Limb (tissue), 2 donors: ENCODE measurements at regions not wholly inside any gene's neighbourhood (a gene's known extent, or its start where the extent isn't known, plus 50 kb on each side); places are given as distances from the start of the nearest gene placed in this dataset.
"Not testable (repeated sequence)": the region's sequence is repeated elsewhere in the genome, so short reads cannot be mapped to it uniquely, and the experiment has no call there.

Experiments used
- DNase-seq, 2 donors: peaks; one replicate each; pipeline ENCODE4 v3.0.0-alpha.2; 2016; ENCODE audit errors: extremely low spot score in 2 of 2

DNA sequence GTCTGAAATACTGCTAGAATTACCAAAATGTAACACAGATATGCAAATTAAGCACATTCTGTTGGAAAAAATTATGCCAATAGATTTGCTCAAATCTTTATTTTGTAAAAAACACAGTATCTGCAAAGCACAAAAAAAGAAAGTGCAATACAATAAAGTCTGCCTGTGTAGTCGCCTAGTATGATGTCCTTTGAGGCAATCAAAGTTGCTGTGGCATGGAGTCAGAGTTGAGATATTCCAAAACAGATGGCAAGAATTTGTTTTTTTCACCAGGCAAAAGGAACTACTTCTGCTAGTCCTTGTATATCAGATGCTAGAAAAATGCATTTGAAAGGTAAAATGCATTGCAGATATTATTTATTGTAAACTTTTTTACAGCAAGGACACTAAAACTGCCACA lies 531.3 kb upstream of the TMEFF2 start:
- DNase-seq: no peak

DNA sequence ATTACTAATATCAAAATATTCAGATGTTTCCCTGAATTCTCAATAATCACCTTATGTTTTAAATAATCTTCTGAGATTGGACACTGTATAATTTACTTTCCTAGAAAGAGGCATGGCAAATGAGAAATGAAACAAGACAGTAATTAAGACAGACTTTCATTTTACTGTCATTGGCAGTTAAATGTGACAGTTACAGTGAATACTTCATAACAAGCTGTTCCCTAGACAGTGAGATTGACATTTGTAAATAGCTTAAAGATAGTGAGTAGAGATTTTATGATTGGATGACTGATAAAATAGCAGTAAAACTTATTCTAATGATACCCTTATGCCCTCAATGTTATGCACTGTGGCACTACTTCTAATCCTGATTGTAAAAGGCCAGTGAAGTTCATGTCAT lies 524.9 kb upstream of the TMEFF2 start:
- no peak for DNase-seq

DNA sequence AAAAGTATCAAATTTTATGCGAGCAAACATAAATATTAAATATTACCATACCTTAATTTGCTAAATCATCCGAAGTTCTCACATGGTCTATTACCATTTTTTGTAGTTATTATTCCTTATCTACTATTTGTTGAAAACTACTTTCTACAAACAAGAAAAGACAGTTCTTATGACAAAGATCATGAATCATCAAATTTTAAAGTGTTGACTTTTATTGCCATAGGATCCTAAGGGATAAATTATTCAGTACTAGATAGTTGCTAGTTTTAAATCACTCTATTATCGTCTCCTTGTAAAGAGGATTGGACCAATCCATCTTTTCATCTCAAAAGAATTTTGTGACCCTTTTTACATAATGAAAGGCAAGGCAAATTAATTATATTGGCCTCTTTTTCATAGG lies 523.6 kb upstream of the TMEFF2 start:
- no peak for DNase-seq

DNA sequence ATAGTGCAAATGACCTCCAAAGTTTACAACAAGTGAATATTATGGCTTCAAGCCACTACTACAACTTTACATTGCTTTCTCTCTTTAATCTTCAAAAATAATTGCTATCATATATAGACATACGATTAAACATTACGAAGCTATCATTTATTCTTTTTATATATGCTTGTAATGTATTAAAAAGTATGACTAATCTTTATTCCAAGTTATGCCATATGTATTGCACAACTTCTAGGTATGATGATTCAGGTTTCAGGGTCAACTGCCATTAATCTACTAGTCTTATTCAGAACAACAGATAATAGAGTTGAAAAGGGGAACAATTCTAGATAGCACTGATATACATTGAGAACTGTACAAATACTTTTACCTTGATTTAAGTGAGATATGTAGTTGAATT lies 506.2 kb upstream of the TMEFF2 start:
- DNase-seq: no peak

DNA sequence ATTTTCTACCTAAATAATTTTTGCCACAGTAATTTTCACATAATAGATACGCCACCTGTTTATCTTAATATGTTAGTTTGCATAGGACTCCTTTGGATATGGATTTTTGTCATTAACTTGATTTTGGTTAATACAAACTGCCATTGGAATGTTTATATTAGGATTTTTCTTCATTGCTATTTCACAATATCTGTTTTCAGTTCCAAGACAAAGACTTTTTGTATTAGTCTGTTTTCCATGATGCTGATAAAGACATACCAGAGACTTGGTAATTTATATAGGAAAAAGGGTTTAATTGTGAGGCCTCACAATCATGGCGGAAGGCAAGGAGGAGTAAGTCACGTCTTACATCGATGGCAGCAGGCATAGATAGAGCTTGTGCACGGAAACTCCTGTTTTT lies 503.1 kb upstream of the TMEFF2 start:
- no peak for DNase-seq

DNA sequence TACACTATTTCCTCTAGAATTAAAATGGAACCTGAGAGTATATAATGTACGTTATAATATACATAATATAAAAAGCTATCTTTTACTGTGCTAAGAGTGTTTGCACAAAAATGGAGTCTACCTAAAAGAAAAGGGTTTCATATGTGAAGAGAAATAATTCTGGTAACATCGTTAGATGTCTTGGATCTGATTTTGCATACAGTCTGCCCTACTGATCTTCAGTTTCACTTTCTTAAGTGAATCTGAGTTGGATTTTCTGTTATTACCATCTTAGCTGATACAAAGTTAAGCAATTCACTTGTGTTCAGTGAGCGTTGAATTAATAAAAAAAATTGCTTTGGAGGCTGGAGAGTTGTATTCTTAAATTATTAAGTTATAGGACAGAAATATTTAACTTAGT lies 502.1 kb upstream of the TMEFF2 start:
- no peak for DNase-seq

DNA sequence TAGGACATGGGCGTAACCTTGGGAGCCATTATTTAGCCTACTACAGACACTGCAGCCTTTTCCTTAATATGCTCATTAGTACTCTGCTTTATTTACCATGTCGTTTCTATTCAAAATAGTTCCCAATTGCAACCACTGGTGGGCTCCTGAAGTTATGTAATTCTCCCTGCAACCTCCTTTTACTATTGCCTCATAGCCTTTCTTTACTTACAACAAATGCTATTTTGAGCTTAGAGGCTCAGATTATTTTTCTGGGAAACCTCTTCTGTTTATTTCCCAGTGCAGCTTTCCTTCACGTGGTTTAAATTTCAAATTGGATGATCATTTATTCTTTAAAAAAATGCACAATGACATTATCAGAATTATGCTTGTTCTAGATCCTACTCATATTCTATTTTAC lies 492.3 kb upstream of the TMEFF2 start:
- DNase-seq: peak in 1 of 2 donors; percentile 17

DNA sequence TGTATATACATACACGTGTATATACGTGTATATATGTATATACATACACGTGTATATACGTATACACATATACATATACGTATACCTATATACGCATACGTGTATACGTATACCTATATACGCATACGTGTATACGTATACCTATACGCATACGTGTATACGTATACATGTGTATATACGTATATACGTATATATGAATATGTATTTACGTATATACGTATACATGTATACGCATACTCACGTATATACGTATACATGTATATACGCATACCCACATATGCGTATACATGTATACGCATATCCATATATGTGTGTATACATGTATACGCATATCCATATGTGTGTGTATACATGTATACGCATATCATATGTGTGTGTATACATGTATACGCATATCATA lies 487.8 kb upstream of the TMEFF2 start:
- DNase-seq: not testable (repeated sequence)

DNA sequence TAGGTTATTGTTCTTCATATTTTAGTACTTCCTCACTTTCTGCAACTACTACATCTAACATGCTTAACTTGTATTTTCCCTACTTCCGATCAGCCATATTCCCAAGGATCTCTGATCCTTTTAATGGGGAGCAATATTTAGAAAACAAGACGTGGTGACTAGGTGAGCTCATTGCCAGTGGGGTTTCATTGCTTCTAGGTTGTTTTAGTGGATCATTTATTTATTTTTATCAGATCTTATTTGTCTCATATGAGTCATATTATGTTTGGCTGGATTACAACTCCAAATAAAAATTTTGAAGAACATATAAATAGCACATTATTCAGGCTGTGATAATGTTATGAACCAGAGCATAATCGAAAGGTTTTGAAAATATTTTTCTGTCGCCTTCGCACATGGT lies 480.9 kb upstream of the TMEFF2 start:
- no peak for DNase-seq

DNA sequence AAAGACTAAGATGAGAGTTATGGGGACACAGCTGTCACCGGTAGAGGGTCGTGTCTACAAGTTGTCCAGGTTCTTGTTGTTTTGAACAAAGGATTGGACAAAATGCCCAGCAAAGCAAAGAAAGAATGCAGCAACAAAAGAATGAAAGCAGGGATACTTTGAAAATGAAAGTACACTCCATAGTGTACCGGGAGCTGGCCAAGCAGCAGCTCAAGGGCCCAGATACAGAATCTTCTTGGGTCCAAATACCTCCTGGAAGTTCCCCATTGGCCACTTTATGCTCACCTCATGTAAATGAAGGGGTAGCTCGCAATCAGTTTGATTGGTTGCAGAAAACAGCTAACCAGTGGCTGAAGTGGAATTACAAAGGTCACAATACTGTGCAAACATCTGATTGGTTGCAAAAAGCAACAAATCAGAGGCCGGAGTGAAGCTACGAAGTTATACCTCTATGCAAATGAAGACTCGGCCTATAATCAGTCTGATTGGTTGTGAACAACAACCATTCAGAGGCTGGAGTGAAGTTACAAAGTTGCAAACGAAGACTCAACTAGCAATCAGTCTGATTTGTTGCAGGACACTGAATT lies 474.9 kb upstream of the TMEFF2 start:
- DNase-seq: no peak

DNA sequence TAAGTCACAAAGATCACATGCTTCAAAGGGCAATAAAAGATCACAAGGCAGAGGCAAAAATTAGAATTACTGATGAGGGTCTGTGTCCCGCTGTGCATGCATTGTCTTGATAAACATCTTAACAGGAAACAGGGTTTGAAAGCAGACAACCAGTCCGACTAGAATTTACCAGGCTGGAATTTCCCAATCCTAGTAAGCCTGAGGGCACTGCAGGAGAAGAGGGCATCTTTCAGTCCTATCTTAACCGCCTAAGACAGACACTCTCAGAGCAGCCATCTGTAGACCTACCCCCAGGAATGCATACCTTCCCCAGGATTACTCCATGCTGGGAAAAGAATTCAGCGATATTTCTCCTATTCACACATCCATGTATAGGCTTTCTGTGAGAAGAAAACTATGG lies 465.8 kb upstream of the TMEFF2 start:
- not testable (repeated sequence) for DNase-seq

DNA sequence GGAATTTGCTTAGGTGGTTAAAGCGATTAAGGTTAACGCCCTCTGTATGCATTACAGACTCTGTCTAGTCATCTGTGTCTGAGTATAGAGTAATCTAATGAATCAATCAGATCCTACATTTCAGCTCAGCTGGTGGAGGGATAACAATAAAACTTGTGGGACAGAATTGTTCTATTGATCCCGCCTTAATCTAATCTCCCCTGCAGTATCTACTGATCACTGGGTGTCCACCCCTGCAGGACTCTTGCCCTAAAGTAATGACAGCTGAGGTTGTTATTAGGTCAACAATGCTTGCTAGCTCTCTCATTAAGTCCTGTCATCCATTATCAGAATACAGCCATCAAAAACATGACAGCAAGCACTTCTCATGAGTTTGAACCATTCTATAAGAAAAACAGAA lies 462.6 kb upstream of the TMEFF2 start:
- no peak for DNase-seq

DNA sequence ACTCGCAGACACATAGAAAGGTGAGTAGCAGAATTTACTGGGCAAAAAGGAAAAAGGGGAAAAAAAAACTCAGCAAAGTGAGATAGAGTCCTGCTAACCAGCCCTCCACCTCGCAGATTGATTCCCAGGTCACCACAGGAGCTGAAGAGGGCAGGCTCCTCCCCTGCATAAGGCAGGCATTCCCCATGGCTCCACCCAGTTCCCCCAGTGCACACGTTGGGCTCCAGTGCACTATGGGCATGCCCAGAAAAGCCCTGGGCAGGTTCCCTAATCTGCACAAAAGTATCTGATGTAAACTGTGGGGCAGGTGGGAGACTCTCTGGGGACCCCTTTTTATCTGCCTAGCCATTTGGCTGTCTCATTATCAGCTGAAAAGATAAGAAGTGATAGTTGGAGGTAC lies 461.2 kb upstream of the TMEFF2 start:
- DNase-seq: no peak

DNA sequence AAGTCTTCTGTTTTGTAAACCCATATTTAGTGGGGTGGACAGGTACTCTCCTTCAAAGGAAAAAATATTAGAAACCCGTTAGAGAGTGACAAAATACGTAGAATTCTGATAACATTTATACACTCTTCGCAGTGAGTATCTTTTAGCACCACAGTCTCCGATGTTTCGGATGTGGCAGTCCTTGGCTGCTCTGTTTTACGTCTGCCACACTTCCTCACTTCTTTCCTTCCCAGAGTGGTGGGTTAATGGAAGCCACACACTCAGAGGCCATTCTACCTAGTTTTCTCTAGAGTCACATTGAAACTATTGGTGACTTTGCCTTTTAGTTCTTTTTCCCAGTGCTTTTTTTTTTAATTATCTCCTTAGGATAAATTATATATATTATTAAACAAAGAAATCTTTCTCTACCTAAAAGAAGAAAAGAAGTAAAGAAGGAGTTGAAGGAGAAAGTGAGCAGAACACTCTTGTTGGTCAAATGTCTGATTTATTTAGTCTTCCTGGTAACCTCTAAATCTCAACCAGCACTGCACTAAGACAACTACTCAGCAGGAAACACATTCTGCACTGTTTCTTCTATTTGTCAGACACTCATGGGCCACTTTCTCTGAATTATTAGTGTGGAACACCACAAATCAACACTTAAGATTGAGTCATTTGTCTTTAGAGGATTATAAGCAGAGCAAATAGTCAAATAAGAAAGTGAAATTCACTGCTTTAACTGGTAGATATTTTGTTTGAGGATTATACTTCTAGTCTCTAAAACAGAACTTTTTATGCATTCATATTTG lies 451.3 kb upstream of the TMEFF2 start:
- no peak for DNase-seq

DNA sequence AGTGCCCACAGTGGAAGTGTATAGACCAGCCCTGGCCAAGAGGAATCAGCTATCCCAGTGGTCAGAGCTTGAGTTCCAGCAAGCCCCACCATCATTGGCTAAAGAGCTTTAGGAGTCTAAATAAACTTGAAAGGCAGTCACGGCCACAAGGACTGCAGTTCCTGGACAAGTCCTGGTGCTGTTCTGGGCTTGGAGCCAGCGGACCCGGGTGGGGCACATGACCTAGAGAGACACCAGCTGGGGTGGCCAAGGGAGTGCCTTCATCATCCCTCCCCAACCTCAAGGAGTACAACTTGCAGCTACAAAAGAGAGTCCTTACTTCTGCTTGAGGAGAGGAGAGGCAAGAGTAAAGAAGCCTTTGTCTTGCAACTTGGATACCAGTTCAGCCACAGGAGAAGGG lies 439.8 kb upstream of the TMEFF2 start:
- no peak for DNase-seq

DNA sequence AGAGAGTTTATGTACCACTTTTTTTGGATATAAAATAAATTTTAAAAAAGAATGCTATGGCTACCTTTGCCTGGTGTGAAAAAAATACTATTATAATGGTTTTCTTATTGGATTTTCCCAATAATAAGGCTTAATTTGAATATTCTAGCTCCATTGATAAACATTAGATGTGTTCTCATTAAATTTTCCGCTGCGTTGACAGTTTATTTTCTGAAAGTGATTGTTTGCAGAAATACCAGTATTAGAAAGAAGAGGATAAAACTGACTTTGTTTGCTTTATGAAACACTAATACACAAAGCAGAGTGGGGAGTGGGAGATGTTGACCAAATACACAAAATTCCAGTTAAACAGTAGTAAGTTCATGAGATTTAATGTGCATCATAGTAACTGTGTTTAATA lies 433.3 kb upstream of the TMEFF2 start:
- DNase-seq: no peak

DNA sequence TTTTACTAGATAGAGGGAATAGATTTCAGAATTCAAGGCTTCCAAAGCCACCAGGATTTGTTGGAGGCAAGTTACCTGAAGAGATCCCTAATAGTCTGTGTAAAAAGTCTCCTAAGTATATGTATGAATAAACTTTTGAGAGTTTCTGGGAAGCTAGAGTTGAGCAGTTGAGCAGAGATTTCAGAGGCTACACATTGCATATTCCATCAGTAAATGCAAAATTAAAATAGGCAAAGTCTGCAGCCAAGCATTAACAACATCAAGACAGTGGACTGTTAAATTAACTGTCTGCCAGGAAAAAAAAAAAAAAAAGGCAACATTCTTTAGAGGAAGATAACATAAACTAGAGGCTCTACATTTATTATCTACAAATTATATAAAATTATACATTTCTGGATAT lies 420.4 kb upstream of the TMEFF2 start:
- no peak for DNase-seq

DNA sequence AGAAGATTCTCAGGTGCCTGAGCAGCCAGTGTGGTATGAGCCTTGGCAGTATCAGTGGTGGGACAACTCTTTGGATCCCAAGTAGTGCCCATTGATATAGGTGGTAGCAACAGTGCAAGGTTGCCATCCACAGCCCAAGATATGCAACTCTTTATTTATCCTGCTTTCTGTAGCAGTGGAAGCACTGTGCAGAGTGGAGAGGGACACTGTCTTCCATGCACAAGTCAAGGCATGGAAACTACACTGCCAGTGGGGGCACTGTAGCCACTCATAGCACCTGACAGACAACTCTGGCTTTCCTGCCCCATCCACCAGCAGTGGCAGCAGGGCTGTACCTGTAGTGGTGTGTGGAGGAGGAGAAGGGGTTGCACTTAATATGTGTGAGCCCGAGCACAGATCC lies 409.6 kb upstream of the TMEFF2 start:
- no peak for DNase-seq

DNA sequence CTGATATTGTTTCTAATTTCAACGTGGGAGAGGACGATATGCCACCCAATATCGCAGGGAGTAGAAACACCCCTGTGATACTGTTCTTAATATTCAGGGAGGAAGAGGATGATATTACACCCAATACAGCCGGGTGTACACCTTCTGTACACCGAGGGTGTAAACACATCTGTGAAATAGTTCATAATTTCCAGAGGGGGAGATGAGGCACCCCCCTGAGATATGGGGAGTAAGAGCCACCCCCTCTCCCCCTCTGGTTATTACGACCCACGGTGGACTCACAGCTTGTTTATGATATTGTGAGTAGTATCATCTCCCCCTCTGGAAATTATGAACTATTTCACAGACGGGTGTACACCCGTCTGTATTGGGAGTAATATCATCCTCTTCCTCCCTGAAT lies 403.9 kb upstream of the TMEFF2 start:
- not testable (repeated sequence) for DNase-seq

DNA sequence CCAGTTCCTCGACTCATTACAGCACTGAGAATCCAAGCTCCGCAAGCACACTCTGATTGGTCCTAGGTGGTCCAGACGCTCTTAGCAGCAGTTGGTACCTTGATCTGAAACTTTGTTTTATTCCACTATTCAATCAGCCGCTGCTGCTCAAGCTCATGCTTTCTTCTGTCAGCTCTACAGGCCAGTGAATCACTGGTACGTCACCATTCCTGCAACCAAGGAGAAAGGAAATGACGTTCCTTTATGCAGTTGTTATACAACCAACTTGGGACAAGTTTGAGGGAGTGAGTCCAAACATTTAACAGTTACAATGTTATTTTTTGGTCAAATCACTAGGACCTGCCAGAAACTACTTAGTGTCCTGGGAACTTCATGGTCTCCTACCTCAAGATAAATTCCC lies 398.8 kb upstream of the TMEFF2 start:
- no peak for DNase-seq

DNA sequence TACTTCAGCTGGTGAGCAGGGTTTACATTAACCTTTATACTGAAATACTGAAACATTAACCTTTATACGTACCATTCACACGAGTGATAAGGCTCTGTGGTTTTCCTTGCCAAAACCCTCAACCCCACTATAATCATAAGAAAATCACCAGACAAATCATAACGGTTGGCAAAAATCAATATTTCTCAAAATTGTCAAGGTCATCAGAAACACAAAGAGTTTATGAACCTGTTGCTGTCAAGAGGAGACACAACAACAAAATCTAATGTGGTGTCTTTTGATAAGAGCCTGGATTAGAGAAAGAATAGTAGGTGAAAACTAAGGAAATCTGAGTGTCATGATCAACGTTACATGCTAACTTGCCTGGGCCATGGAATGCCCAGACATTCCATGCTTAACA lies 396.9 kb upstream of the TMEFF2 start:
- DNase-seq: no peak

DNA sequence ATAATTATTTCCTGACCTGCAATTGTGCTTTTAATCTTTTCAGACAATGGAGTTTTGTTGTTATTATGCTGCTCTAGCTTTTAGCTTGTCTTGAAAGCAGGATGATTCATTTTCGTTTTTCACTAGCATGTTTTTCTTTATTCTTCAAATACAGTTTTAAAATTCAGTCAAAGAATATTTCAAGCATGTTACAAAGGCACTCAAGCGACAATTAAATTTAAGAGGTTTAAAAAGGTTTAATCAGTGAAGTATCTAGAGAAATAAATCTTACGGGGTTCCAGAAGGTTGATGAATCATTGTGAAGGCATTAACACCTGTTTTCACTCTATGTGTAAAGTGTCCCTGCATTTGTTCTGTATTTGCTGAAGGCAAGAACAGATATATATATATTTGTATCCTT lies 390.7 kb upstream of the TMEFF2 start:
- DNase-seq: peak in 1 of 2 donors; percentile 6

DNA sequence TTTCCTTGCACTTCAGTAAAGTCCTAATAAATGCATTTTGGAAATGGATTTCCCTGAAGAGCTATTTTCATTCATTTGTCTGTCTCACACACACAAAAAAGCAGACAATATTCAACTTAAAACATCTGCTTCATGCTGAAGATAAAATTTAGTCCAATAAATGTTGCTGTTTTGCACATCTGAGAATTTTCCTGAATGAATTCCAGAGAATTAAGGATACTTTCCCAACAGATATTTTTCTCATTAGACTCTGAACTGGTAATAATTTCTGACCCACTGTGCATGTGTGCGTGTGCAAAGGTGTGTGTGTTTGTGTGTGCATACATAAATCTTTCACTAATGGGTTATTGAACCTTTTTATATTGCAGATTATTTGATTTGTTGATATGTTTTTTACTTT lies 390.2 kb upstream of the TMEFF2 start:
- no peak for DNase-seq
